Retina (tissue), 1 donor: ENCODE measurements at regions not wholly inside any gene's neighbourhood (a gene's known extent, or its start where the extent isn't known, plus 50 kb on each side); places are given as distances from the start of the nearest gene placed in this dataset.

Experiments used
- DNase-seq: peaks from one replicate; pipeline ENCODE4 v3.0.0-alpha.2; 2016

GRCh38 chr14:104519721-104520120 lies 59.8 kb upstream of the C14orf180 start:
- DNase-seq = no peak

GRCh38 chr14:104520620-104521410 lies 58.7 kb upstream of the C14orf180 start:
- DNase-seq = no peak

GRCh38 chr14:104521816-104522745 lies 57.5 kb upstream of the C14orf180 start:
- DNase-seq = no peak

- no peak for DNase-seq
These were observed 56.5 kb upstream of the C14orf180 start for GRCh38 chr14:104522926-104523545.

- no peak for DNase-seq
These were observed 56.0 kb upstream of the C14orf180 start for GRCh38 chr14:104523546-104523935.

GRCh38 chr14:104524726-104525125 lies 54.8 kb upstream of the C14orf180 start:
- DNase-seq = no peak

GRCh38 chr14:104526723-104527645 lies 52.6 kb upstream of the C14orf180 start:
- DNase-seq = no peak

GRCh38 chr14:104527857-104528459 lies 51.6 kb upstream of the C14orf180 start:
- no peak for DNase-seq

GRCh38 chr14:104528496-104528895 lies 51.1 kb upstream of the C14orf180 start:
- DNase-seq = no peak
